ENCODE measurements at regions not wholly inside any gene's neighbourhood (a gene's known extent, or its start where the extent isn't known, plus 50 kb on each side); places are given as distances from the start of the nearest gene placed in this dataset.

GRCh38 chr18:14914771-14915170 lies 166.8 kb downstream of the ANKRD30B start:
- Mint-ChIP-seq H3K4me3 (no peak overlapping the region), H3K27me3 (ENCODE audit: low read depth, poor library complexity) (no peaks in the 10 kb centered on the region), H3K4me1 (no peaks in the 10 kb centered on the region), H3K9me3 (peaks cover 90% of the 10 kb centered on the region), H3K27ac (no peak overlapping the region), H3K36me3 (ENCODE audit: low read depth) (no peaks in the 10 kb centered on the region)
- TF ChIP-seq, protein P1, sequence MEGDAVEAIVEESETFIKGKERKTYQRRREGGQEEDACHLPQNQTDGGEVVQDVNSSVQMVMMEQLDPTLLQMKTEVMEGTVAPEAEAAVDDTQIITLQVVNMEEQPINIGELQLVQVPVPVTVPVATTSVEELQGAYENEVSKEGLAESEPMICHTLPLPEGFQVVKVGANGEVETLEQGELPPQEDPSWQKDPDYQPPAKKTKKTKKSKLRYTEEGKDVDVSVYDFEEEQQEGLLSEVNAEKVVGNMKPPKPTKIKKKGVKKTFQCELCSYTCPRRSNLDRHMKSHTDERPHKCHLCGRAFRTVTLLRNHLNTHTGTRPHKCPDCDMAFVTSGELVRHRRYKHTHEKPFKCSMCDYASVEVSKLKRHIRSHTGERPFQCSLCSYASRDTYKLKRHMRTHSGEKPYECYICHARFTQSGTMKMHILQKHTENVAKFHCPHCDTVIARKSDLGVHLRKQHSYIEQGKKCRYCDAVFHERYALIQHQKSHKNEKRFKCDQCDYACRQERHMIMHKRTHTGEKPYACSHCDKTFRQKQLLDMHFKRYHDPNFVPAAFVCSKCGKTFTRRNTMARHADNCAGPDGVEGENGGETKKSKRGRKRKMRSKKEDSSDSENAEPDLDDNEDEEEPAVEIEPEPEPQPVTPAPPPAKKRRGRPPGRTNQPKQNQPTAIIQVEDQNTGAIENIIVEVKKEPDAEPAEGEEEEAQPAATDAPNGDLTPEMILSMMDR (IDR thresholded peaks at IDR 0.05), result no peak
- DNase-seq, result no peak

GRCh38 chr18:14916181-14916580 lies 168.2 kb downstream of the ANKRD30B start:
- H3K9me3 Mint-ChIP-seq, result peaks cover 91% of the 10 kb centered on the region
- DNase-seq, result no peak

GRCh38 chr18:14916851-14917250 lies 168.9 kb downstream of the ANKRD30B start:
- Mint-ChIP-seq H3K36me3 (ENCODE audit: low read depth) (peaks cover 6% of the 10 kb centered on the region), H3K4me3 (no peak overlapping the region), H3K4me1 (no peaks in the 10 kb centered on the region), H3K27me3 (ENCODE audit: low read depth, poor library complexity) (peaks cover under 1% of the 10 kb centered on the region), H3K27ac (no peak overlapping the region), H3K9me3 (peaks cover 91% of the 10 kb centered on the region)
- DNase-seq, result no peak
- TF ChIP-seq, protein P1 (IDR thresholded peaks at IDR 0.05), result no peak

More at GRCh38 chr18:14916181-14916580, 168.2 kb downstream of the ANKRD30B start:
- TF ChIP-seq, protein P1 (IDR thresholded peaks at IDR 0.05), result no peak
- H3K4me3 Mint-ChIP-seq, result no peak overlapping the region
- no peaks in the 10 kb centered on the region for H3K27me3 Mint-ChIP-seq (ENCODE audit: low read depth, poor library complexity)
- H3K4me1 Mint-ChIP-seq, result no peaks in the 10 kb centered on the region
- H3K36me3 Mint-ChIP-seq (ENCODE audit: low read depth), result peaks cover 5% of the 10 kb centered on the region
- H3K27ac Mint-ChIP-seq, result no peak overlapping the region

DNA sequence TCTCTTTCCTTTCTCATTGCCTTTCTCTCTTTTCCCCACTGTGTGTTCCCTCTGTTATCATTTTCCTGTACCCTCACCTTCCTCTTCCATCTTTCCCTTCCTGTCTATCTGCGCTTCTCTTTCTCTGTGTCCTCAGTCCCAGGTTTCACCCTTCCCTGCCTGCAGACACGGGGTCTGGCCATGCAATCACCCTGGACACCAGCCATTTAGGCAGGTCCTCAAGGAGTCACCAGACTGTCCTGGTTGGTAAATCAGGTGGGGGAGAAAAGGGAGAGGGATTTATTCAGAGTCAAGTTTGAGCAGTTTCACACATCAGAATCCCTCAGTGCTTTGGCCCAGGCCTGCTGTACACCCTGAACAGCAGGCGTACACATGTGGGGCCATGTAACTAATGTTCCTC lies 169.3 kb downstream of the ANKRD30B start:
- TF ChIP-seq, protein P1 (IDR thresholded peaks at IDR 0.05), result no peak
- no peak overlapping the region for H3K27ac Mint-ChIP-seq
- H3K9me3 Mint-ChIP-seq, result peaks cover 91% of the 10 kb centered on the region
- no peaks in the 10 kb centered on the region for H3K4me1 Mint-ChIP-seq
- DNase-seq, result no peak
- H3K4me3 Mint-ChIP-seq, result no peak overlapping the region
- H3K36me3 Mint-ChIP-seq (ENCODE audit: low read depth), result peaks cover 6% of the 10 kb centered on the region
- H3K27me3 Mint-ChIP-seq (ENCODE audit: low read depth, poor library complexity), result peaks cover 2% of the 10 kb centered on the region

GRCh38 chr18:14919666-14920065 lies 171.7 kb downstream of the ANKRD30B start:
- DNase-seq, result no peak
- H3K9me3 Mint-ChIP-seq, result peaks cover 92% of the 10 kb centered on the region
- H3K27me3 Mint-ChIP-seq (ENCODE audit: low read depth, poor library complexity), result peaks cover 2% of the 10 kb centered on the region
- H3K4me3 Mint-ChIP-seq, result no peak overlapping the region
- H3K4me1 Mint-ChIP-seq, result no peaks in the 10 kb centered on the region
- TF ChIP-seq, protein P1 (IDR thresholded peaks at IDR 0.05), result no peak
- no peak overlapping the region for H3K27ac Mint-ChIP-seq
- peaks cover 6% of the 10 kb centered on the region for H3K36me3 Mint-ChIP-seq (ENCODE audit: low read depth)

DNA sequence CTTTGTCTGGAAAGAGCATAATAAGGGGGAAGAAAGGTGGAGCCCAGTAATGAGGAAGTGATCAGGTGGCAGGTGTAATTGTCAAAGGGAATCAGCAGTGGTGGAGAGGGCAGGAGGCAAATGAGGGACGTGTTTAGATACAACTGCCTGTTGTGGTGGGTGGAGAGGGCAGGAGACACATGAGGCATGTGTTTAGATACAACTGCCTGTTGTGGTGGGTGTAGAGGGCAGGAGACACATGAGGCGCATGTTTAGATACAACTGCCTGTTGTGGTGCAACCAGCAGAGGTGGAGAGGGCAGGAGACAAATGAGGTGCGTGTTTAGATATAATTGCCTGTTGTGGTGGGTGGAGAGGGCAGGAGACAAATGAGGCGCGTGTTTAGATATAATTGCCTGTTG lies 173.1 kb downstream of the ANKRD30B start:
- H3K4me1 Mint-ChIP-seq, result no peaks in the 10 kb centered on the region
- no peak overlapping the region for H3K27ac Mint-ChIP-seq
- peaks cover 10% of the 10 kb centered on the region for H3K36me3 Mint-ChIP-seq (ENCODE audit: low read depth)
- peaks cover 2% of the 10 kb centered on the region for H3K27me3 Mint-ChIP-seq (ENCODE audit: low read depth, poor library complexity)
- no peak overlapping the region for H3K4me3 Mint-ChIP-seq
- peaks cover 94% of the 10 kb centered on the region for H3K9me3 Mint-ChIP-seq
- TF ChIP-seq, protein P1 (IDR thresholded peaks at IDR 0.05), result no peak
- DNase-seq, result no peak
